Osteoblast (primary cell): ENCODE measurements at regions not wholly inside any gene's neighbourhood (a gene's known extent, or its start where the extent isn't known, plus 50 kb on each side); places are given as distances from the start of the nearest gene placed in this dataset.
A peak's percentile ranks its signal among the peaks of the same experiment; 100 is the strongest.
"Not testable (repeated sequence)": the region's sequence is repeated elsewhere in the genome, so short reads cannot be mapped to it uniquely, and the experiment has no call there.

ENCODE experiments used
- DNase-seq: peaks from one replicate; pipeline ENCODE4 v3.0.0; 2011; ENCODE audit warnings: low spot score, mixed read lengths; ENCODE audit not compliant: insufficient read length; ENCODE audit errors: missing footprints
- H2AFZ ChIP-seq: 2 replicates; pipeline ENCODE4 v1.6.0; 2011; ENCODE audit warnings: mild to moderate bottlenecking, low read length
- H3K27ac ChIP-seq: 2 replicates; pipeline ENCODE4 v1.5.1; 2011; ENCODE audit warnings: mild to moderate bottlenecking, low read depth, low read length, moderate library complexity
- H3K27me3 ChIP-seq: 2 replicates; pipeline ENCODE4 v1.6.0; 2012; ENCODE audit warnings: mild to moderate bottlenecking, control low read depth, inconsistent platforms, low read length, moderate library complexity; ENCODE audit not compliant: insufficient read depth
- H3K36me3 ChIP-seq: 2 replicates; pipeline ENCODE4 v1.5.1; 2011; ENCODE audit warnings: mild to moderate bottlenecking, low read length, control low read depth, moderate library complexity; ENCODE audit not compliant: insufficient read depth
- H3K4me1 ChIP-seq: 2 replicates; pipeline ENCODE4 v1.5.1; 2011; ENCODE audit warnings: mild to moderate bottlenecking, low read length, control low read depth, moderate library complexity; ENCODE audit not compliant: insufficient read depth
- H3K4me2 ChIP-seq: 2 replicates; pipeline ENCODE4 v1.6.0; 2011; ENCODE audit warnings: mild to moderate bottlenecking, low read length; ENCODE audit not compliant: insufficient read depth
- H3K4me3 ChIP-seq: fragments of 200-600 bp; sonication (generic); 3 replicates; pipeline ENCODE4 v1.5.1; 2012; ENCODE audit warnings: mild to moderate bottlenecking, low read length, inconsistent platforms; ENCODE audit not compliant: insufficient read depth
- H3K79me2 ChIP-seq: 2 replicates; pipeline ENCODE4 v1.6.0; 2012; ENCODE audit warnings: mild to moderate bottlenecking, low read length, control low read depth, inconsistent platforms; ENCODE audit not compliant: insufficient read depth
- H3K9me3 ChIP-seq: 2 replicates; pipeline ENCODE4 v1.5.1; 2011; ENCODE audit warnings: low read depth, low read length, control low read depth
- H4K20me1 ChIP-seq: 2 replicates; pipeline ENCODE4 v1.6.0; 2012; ENCODE audit warnings: mild to moderate bottlenecking, low read length, control low read depth; ENCODE audit not compliant: insufficient read depth
- TF ChIP-seq, protein P1 (sequence below): IDR thresholded peaks from 2 replicates; pipeline ENCODE4 v1.5.1; 2011; ENCODE audit warnings: mild to moderate bottlenecking, low read depth, low read length, moderate library complexity; ENCODE audit errors: extremely low read depth

DNA sequence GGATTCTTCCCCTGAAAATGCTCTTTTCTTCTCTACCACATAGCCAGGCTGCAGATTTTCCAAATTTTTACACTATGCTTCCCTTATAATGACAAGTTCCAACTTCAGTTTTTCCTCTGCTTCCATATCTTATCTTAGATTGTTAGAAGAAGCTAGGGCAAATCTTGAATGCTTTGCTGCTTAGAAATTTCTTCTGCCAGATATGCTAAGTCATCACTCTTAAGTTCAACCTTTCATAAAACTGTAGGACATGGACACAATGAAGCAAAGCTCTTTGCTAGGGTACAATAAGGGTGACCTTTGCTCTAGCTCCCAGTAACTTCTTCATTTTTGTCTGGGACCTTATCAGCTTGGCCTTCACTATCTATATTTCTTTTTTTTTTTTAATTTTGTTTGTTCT is 88.7 kb downstream of the NXNL2 start:
- H3K4me2 ChIP-seq, result no peak overlapping the region
- no peak overlapping the region for H3K4me3 ChIP-seq
- no peaks in the 10 kb centered on the region for H3K9me3 ChIP-seq
- no peaks in the 10 kb centered on the region for H4K20me1 ChIP-seq
- no peak for DNase-seq
- H3K27ac ChIP-seq, result no peak overlapping the region
- H3K36me3 ChIP-seq, result no peaks in the 10 kb centered on the region
- H3K4me1 ChIP-seq, result no peaks in the 10 kb centered on the region
- H2AFZ ChIP-seq, result no peak overlapping the region
- H3K27me3 ChIP-seq, result no peaks in the 10 kb centered on the region
- H3K79me2 ChIP-seq, result no peaks in the 10 kb centered on the region
- TF ChIP-seq, protein P1, sequence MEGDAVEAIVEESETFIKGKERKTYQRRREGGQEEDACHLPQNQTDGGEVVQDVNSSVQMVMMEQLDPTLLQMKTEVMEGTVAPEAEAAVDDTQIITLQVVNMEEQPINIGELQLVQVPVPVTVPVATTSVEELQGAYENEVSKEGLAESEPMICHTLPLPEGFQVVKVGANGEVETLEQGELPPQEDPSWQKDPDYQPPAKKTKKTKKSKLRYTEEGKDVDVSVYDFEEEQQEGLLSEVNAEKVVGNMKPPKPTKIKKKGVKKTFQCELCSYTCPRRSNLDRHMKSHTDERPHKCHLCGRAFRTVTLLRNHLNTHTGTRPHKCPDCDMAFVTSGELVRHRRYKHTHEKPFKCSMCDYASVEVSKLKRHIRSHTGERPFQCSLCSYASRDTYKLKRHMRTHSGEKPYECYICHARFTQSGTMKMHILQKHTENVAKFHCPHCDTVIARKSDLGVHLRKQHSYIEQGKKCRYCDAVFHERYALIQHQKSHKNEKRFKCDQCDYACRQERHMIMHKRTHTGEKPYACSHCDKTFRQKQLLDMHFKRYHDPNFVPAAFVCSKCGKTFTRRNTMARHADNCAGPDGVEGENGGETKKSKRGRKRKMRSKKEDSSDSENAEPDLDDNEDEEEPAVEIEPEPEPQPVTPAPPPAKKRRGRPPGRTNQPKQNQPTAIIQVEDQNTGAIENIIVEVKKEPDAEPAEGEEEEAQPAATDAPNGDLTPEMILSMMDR, result no peak

DNA sequence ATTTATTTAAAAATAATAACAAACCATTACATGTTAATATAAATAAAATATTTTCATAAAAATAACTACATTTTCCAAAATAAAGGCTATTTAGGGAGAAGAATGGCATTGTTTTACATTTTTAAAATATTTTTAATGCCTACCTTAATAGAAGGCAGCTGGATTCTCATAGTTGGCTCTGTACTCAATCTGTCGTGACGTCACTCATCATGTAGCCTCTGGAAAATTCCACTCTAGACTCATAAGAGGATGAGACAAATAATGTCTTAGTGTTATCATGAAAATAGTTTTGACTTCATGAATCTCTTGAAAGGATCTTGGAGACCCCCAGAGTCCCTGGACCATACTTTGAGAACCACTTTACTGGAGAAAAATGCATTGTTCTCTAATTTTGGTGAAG is 93.1 kb downstream of the NXNL2 start:
- DNase-seq, result no peak
- no peak overlapping the region for H3K4me2 ChIP-seq
- no peak overlapping the region for H3K27ac ChIP-seq

DNA sequence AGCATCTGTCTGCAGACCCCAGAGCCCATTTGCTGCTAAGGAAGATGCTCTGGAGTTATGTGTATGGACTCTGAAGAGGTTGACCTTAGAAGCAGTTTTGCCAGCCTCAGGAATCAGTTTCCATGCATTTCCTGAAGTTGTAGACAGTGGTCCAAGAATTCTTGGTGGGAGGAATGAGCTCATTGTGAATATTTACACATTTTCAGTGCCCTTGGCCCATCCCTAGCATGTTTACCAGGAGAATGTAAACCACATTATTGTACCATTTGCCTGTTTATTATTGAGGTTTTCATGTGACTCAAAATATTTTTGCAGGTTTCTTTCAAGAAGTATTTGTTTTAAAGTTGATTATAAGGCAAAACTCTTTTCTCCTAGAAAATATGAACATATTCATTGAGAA is 93.8 kb downstream of the NXNL2 start:
- H3K4me2 ChIP-seq, result no peak overlapping the region
- DNase-seq, result peak; percentile 19
- no peak overlapping the region for H3K27ac ChIP-seq

More for the DNA sequence above, 93.1 kb downstream of the NXNL2 start:
- no peaks in the 10 kb centered on the region for H3K27me3 ChIP-seq
- no peak overlapping the region for H2AFZ ChIP-seq
- no peaks in the 10 kb centered on the region for H3K36me3 ChIP-seq
- TF ChIP-seq, protein P1, result no peak
- no peaks in the 10 kb centered on the region for H4K20me1 ChIP-seq
- H3K4me3 ChIP-seq, result no peak overlapping the region
- no peaks in the 10 kb centered on the region for H3K4me1 ChIP-seq
- no peaks in the 10 kb centered on the region for H3K9me3 ChIP-seq
- no peaks in the 10 kb centered on the region for H3K79me2 ChIP-seq

DNA sequence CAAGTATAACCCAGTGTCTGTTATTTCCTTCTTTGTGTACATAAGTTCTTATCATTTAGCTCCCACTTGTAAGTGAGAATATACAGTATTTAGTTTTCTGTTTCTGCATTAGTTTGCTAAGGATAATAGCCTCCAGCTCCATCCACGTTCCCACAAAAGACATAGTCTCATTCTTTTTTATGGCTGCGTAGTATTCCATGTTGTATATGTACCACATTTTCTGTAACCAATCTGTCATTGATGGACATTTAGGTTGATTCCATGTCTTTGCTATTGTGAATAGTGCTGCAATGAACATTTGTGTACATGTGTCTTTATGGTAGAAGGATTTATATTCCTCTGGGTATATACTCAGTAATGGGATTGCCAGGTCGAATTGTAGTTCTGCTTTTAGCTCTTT is 95.6 kb downstream of the NXNL2 start:
- not testable (repeated sequence) for H3K4me3 ChIP-seq, H3K4me1 ChIP-seq, H3K9me3 ChIP-seq, H3K79me2 ChIP-seq, H4K20me1 ChIP-seq, H2AFZ ChIP-seq, H3K4me2 ChIP-seq, H3K36me3 ChIP-seq, DNase-seq, H3K27me3 ChIP-seq, H3K27ac ChIP-seq

More for the DNA sequence above, 93.8 kb downstream of the NXNL2 start:
- no peaks in the 10 kb centered on the region for H3K4me1 ChIP-seq
- H3K79me2 ChIP-seq, result no peaks in the 10 kb centered on the region
- H4K20me1 ChIP-seq, result no peaks in the 10 kb centered on the region
- TF ChIP-seq, protein P1, result no peak
- no peaks in the 10 kb centered on the region for H3K36me3 ChIP-seq
- no peaks in the 10 kb centered on the region for H3K9me3 ChIP-seq
- no peak overlapping the region for H2AFZ ChIP-seq
- H3K4me3 ChIP-seq, result no peak overlapping the region
- no peaks in the 10 kb centered on the region for H3K27me3 ChIP-seq
